B cell (primary cell): ENCODE measurements at regions not wholly inside any gene's neighbourhood (a gene's known extent, or its start where the extent isn't known, plus 50 kb on each side); places are given as distances from the start of the nearest gene placed in this dataset.

Experiments used
- ATAC-seq: fragments of 200-7000 bp; cut with Tn5 transposase; one replicate; pipeline ENCODE4 v1.10.0; 2021; ENCODE audit warnings: low read depth, mild to moderate bottlenecking, moderate number of reproducible peaks, moderate library complexity
- CTCF ChIA-PET: fragments of 350-600 bp; sonication (Branson Sonifier 250); formaldehyde crosslinking; loops from one replicate; lab custom pipeline; 2021; ENCODE audit warnings: antibody characterized with exemption, inconsistent platforms; lab: Charles Lee
- POLR2A ChIA-PET: fragments of 350-600 bp; sonication (Branson Sonifier 250); formaldehyde crosslinking; loops from one replicate; lab custom pipeline; 2021; ENCODE audit warnings: antibody characterized with exemption; lab: Charles Lee
- DNase-seq: peaks from one replicate; pipeline ENCODE4 v3.0.0; 2013
- H2AFZ ChIP-seq: 2 replicates; pipeline ENCODE4 v1.6.1; 2012; ENCODE audit warnings: mild to moderate bottlenecking, low read depth, low read length; ENCODE audit not compliant: insufficient read depth, poor library complexity, severe bottlenecking
- H3K27ac ChIP-seq, 2 donors: 1 replicate in 1 of 2; 2 replicates in 1 of 2; pipeline ENCODE4 v1.5.1; 2012 to 2013; ENCODE audit warnings: low read length in 2 of 2, mild to moderate bottlenecking in 2 of 2, moderate library complexity in 1 of 2
- H3K27me3 ChIP-seq, 4 experiments: fragments of 200-600 bp in 1 of 4; sonication (generic) in 1 of 4; replicated peaks in 1 of 4; 1 replicate in 2 of 4; 2 replicates in 2 of 4; pipeline versions ENCODE4 v1.6.1 to v1.7.0; 2013 to 2016; ENCODE audit warnings: low read length in 3 of 4, mild to moderate bottlenecking in 2 of 4, mixed read lengths in 1 of 4, moderate library complexity in 1 of 4; ENCODE audit not compliant: insufficient read depth in 4 of 4, control insufficient read depth in 3 of 4; ENCODE audit errors: control extremely low read depth in 1 of 4
- H3K36me3 ChIP-seq, 2 experiments: replicated peaks in 1 of 2; 1 replicate in 1 of 2; 2 replicates in 1 of 2; pipeline versions ENCODE4 v1.6.1 to v1.7.1; 2013; ENCODE audit warnings: low read length in 1 of 2; ENCODE audit not compliant: insufficient read depth in 2 of 2, control insufficient read depth in 1 of 2; ENCODE audit errors: control extremely low read depth in 1 of 2, extremely low read depth in 1 of 2
- H3K4me1 ChIP-seq, 2 donors: fragments of 200-600 bp in 1 of 2; sonication (generic) in 1 of 2; 1 replicate in 1 of 2; 2 replicates in 1 of 2; pipeline versions ENCODE4 v1.5.1 to v1.6.1; 2013 to 2017; ENCODE audit warnings: low read length in 2 of 2; ENCODE audit not compliant: control insufficient read depth in 2 of 2, insufficient read depth in 2 of 2
- H3K4me2 ChIP-seq: replicated peaks from 2 replicates; pipeline ENCODE3; 2012; ENCODE audit warnings: mild to moderate bottlenecking, low read depth, low read length; ENCODE audit not compliant: poor library complexity, severe bottlenecking
- H3K4me3 ChIP-seq, 5 experiments: fragments of 200-600 bp in 1 of 5; sonication (generic) in 1 of 5; 1 replicate in 3 of 5; 2 replicates in 2 of 5; pipeline versions ENCODE4 v1.5.1 to v1.7.0; 2011 to 2016; ENCODE audit warnings: low read length in 4 of 5, mild to moderate bottlenecking in 4 of 5, low read depth in 2 of 5, control low read depth in 1 of 5, moderate library complexity in 1 of 5; ENCODE audit not compliant: insufficient read depth in 1 of 5; ENCODE audit errors: control extremely low read depth in 1 of 5, extremely low read depth in 1 of 5
- H3K79me2 ChIP-seq: fragments of 200-600 bp; sonication (generic); one replicate; pipeline ENCODE4 v1.6.0; 2016; ENCODE audit warnings: low read length; ENCODE audit not compliant: control insufficient read depth, insufficient read depth
- H3K9ac ChIP-seq: fragments of 200-600 bp; sonication (generic); 2 replicates; pipeline ENCODE4 v1.6.1; 2017; ENCODE audit warnings: mild to moderate bottlenecking, low read length, moderate library complexity
- H3K9me3 ChIP-seq, 3 donors: one replicate each; pipeline versions ENCODE4 v1.6.1 to v1.7.1; 2013; ENCODE audit warnings: low read length in 2 of 3; ENCODE audit not compliant: control insufficient read depth in 2 of 3, insufficient read depth in 1 of 3; ENCODE audit errors: control extremely low read depth in 1 of 3
- H4K20me1 ChIP-seq: 2 replicates; pipeline ENCODE4 v1.6.0; 2012; ENCODE audit warnings: mild to moderate bottlenecking, low read length; ENCODE audit not compliant: insufficient read depth, control insufficient read depth, poor library complexity, severe bottlenecking
- H3K27ac Mint-ChIP-seq: one replicate; pipeline ENCODE4 v1.8.0; 2021; ENCODE audit warnings: mixed read lengths
- H3K27me3 Mint-ChIP-seq: one replicate; pipeline ENCODE4 v1.8.0; 2021; ENCODE audit warnings: mixed read lengths
- H3K4me1 Mint-ChIP-seq: one replicate; pipeline ENCODE4 v1.8.0; 2021; ENCODE audit warnings: mixed read lengths
- H3K4me3 Mint-ChIP-seq: one replicate; pipeline ENCODE4 v1.8.0; 2021; ENCODE audit warnings: mixed read lengths
- H3K9me3 Mint-ChIP-seq: one replicate; pipeline ENCODE4 v1.8.0; 2022; ENCODE audit warnings: mixed read lengths; ENCODE audit not compliant: insufficient read depth
- EZH2 ChIP-seq: IDR thresholded peaks from 2 replicates; pipeline ENCODE4 v1.6.1; 2012; ENCODE audit warnings: borderline replicate concordance, low read depth, mild to moderate bottlenecking, moderate library complexity, low read length; ENCODE audit not compliant: insufficient read depth, poor library complexity, severe bottlenecking
- WGBS: methylation state at CpG from one replicate; pipeline ENCODE4 v1.1.5; 2013; ENCODE audit warnings: missing lambda C conversion rate; ENCODE audit not compliant: insufficient coverage; 5-methylcytosine and 5-hydroxymethylcytosine counted together
- intact Hi-C: fragments of 100-400 bp; cut with micrococcal nuclease; formaldehyde crosslinking; loops from one replicate; pipeline ENCODE4 v1.10.0; 2022
- TF ChIP-seq, protein P1 (sequence below): fragments of 200-600 bp; IDR thresholded peaks from one replicate; pipeline ENCODE4 v1.8.0; 2022; ENCODE audit warnings: antibody characterized with exemption, mild to moderate bottlenecking

DNA sequence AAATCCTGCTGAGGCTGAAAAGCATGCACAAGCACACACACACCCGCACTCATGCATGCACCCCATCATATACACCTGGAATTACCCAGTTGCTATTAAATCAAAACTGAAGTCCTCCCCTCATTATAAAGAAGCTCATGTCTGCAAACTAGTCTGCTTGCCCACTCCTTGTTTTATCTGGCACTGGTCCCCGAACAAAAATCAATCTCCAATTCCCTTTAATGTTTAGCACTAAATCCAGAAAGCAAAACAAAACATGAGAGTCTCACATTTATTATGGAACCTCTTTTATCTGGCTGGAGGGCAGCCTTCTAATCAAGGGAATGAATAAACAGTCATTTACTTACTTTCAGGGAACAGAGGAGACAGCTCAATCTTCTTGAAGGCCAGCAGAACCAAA is 1093.4 kb upstream of the FLRT2 start:
- H3K27ac Mint-ChIP-seq, result no peak overlapping the region
- H3K4me1 ChIP-seq, result no peaks in the 10 kb centered on the region
- ChIA-PET POLR2A (no interaction called here), CTCF (no interaction called here)
- no peak overlapping the region for H3K9ac ChIP-seq
- no peaks in the 10 kb centered on the region for H3K4me1 Mint-ChIP-seq
- H3K79me2 ChIP-seq, result no peaks in the 10 kb centered on the region
- H3K9me3 Mint-ChIP-seq, result peaks cover 19% of the 10 kb centered on the region
- no peaks in the 10 kb centered on the region for H4K20me1 ChIP-seq
- peaks cover 0 to 2% (median 0%) of the 10 kb centered on the region in 3 donors for H3K9me3 ChIP-seq
- ATAC-seq (no peak), DNase-seq (no peak)
- WGBS, result 92% methylated on average over 2 of the region's 2 CpGs
- no peak overlapping the region for H3K27ac ChIP-seq
- no peak overlapping the region for H2AFZ ChIP-seq
- H3K27me3 Mint-ChIP-seq, result no peaks in the 10 kb centered on the region
- intact Hi-C loops, result no loop called here
- no peaks in the 10 kb centered on the region for H3K36me3 ChIP-seq
- H3K4me2 ChIP-seq, result no peak overlapping the region
- H3K4me3 Mint-ChIP-seq, result no peak overlapping the region
- no peaks in the 10 kb centered on the region for H3K27me3 ChIP-seq
- TF ChIP-seq, protein P1, sequence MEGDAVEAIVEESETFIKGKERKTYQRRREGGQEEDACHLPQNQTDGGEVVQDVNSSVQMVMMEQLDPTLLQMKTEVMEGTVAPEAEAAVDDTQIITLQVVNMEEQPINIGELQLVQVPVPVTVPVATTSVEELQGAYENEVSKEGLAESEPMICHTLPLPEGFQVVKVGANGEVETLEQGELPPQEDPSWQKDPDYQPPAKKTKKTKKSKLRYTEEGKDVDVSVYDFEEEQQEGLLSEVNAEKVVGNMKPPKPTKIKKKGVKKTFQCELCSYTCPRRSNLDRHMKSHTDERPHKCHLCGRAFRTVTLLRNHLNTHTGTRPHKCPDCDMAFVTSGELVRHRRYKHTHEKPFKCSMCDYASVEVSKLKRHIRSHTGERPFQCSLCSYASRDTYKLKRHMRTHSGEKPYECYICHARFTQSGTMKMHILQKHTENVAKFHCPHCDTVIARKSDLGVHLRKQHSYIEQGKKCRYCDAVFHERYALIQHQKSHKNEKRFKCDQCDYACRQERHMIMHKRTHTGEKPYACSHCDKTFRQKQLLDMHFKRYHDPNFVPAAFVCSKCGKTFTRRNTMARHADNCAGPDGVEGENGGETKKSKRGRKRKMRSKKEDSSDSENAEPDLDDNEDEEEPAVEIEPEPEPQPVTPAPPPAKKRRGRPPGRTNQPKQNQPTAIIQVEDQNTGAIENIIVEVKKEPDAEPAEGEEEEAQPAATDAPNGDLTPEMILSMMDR, result no peak
- no peak for TF ChIP-seq EZH2
- H3K4me3 ChIP-seq, result no peak overlapping the region

DNA sequence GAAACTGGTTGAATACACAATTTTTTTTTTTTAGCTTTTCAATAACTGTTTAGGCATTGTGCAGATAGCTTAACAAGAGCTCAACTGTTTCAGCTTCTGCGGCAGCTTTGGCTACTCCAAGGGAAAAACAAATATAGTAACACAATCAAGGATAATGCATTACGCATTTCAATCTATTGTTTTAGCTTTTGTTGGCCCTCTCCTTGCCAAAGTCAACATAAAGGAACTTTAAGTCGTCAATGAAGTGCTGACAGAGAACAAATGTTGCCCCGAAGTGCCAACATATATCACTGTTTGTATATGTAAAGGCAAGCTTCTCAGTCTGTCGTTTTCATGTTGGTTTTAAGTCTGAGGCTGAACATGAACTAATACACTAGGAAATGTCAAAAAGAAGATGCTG is 1087.4 kb upstream of the FLRT2 start:
- Mint-ChIP-seq H3K9me3 (peaks cover 9% of the 10 kb centered on the region), H3K4me1 (no peaks in the 10 kb centered on the region), H3K4me3 (no peak overlapping the region), H3K27me3 (no peaks in the 10 kb centered on the region), H3K27ac (no peak overlapping the region)
- no peak for ATAC-seq
- DNase-seq, result no peak
- 100% methylated on average over 2 of the region's 5 CpGs for WGBS
- Histone ChIP-seq H3K27me3 (no peaks in the 10 kb centered on the region), H3K4me3 (no peak overlapping the region), H2AFZ (no peak overlapping the region), H3K9me3 (peaks cover 2% of the 10 kb centered on the region in 3 donors), H3K4me2 (no peak overlapping the region), H3K9ac (no peak overlapping the region), H3K79me2 (no peaks in the 10 kb centered on the region), H3K27ac (no peak overlapping the region), H4K20me1 (no peaks in the 10 kb centered on the region), H3K36me3 (no peaks in the 10 kb centered on the region), H3K4me1 (no peaks in the 10 kb centered on the region)
- ChIA-PET CTCF (no interaction called here), POLR2A (no interaction called here)
- intact Hi-C loops, result no loop called here
- TF ChIP-seq, protein P1, result no peak
- TF ChIP-seq EZH2, result no peak
